T-cell (primary cell): ENCODE measurements at regions not wholly inside any gene's neighbourhood (a gene's known extent, or its start where the extent isn't known, plus 50 kb on each side); places are given as distances from the start of the nearest gene placed in this dataset.

ENCODE experiments used
- ATAC-seq, 4 experiments: fragments of 200-7000 bp in 3 of 4; fragments of 150-1000 bp in 1 of 4; cut with Tn5 transposase; replicated peaks in 1 of 4; 1 replicate in 3 of 4; 2 replicates in 1 of 4; pipeline ENCODE4 v1.10.0; 2021; ENCODE audit warnings: moderate library complexity in 3 of 4, mild to moderate bottlenecking in 2 of 4, moderate number of reproducible peaks in 1 of 4
- CTCF ChIA-PET, 2 donors: fragments of 300-600 bp; sonication (Branson Sonifier 250); formaldehyde crosslinking; loops; one replicate each; lab custom pipeline; 2022; ENCODE audit warnings: antibody characterized with exemption in 2 of 2; lab: Charles Lee
- POLR2A ChIA-PET, 2 donors: fragments of 300-600 bp; sonication (Branson Sonifier 250); formaldehyde crosslinking; loops; one replicate each; lab custom pipeline; 2022; ENCODE audit warnings: antibody characterized with exemption in 2 of 2; lab: Charles Lee
- DNase-seq, 35 experiments: peaks; one replicate each; pipeline versions ENCODE4 v3.0.0 to v3.0.0-alpha.2; 2013 to 2023
- H3K27ac ChIP-seq: one replicate; pipeline ENCODE4 v1.5.1; 2013; ENCODE audit warnings: low read length
- H3K27me3 ChIP-seq, 2 experiments: replicated peaks in 1 of 2; 1 replicate in 1 of 2; 2 replicates in 1 of 2; pipeline versions ENCODE4 v1.6.1 to v1.7.0; 2013; ENCODE audit warnings: low read length in 1 of 2, mixed read lengths in 1 of 2; ENCODE audit not compliant: control insufficient read depth in 2 of 2, insufficient read depth in 2 of 2; ENCODE audit errors: extremely low read depth in 1 of 2
- H3K36me3 ChIP-seq, 2 donors: 1 replicate in 1 of 2; 2 replicates in 1 of 2; pipeline versions ENCODE4 v1.6.1 to v1.7.0; 2013; ENCODE audit warnings: low read length in 1 of 2; ENCODE audit not compliant: control insufficient read depth in 2 of 2, insufficient read depth in 1 of 2; ENCODE audit errors: extremely low read depth in 1 of 2
- H3K4me1 ChIP-seq, 2 experiments: 1 replicate in 1 of 2; 2 replicates in 1 of 2; pipeline versions ENCODE4 v1.6.1 to v1.7.0; 2013; ENCODE audit warnings: low read length in 2 of 2, mixed read lengths in 1 of 2; ENCODE audit not compliant: insufficient read depth in 2 of 2, control insufficient read depth in 1 of 2; ENCODE audit errors: extremely low read depth in 1 of 2
- H3K4me3 ChIP-seq, 2 donors: 1 replicate in 1 of 2; 2 replicates in 1 of 2; pipeline versions ENCODE4 v1.5.1 to v1.7.0; 2013; ENCODE audit warnings: mild to moderate bottlenecking in 2 of 2, low read length in 1 of 2, moderate library complexity in 1 of 2; ENCODE audit not compliant: control insufficient read depth in 1 of 2; ENCODE audit errors: extremely low read depth in 1 of 2
- H3K9me3 ChIP-seq: 2 replicates; pipeline ENCODE4 v1.7.0; 2013
- H3K27ac Mint-ChIP-seq, 2 donors: one replicate each; pipeline ENCODE4 v1.8.0; 2020 to 2021; ENCODE audit warnings: mild to moderate bottlenecking in 2 of 2, mixed read lengths in 2 of 2
- H3K27me3 Mint-ChIP-seq, 2 donors: one replicate each; pipeline ENCODE4 v1.8.0; 2021 to 2022; ENCODE audit warnings: mixed read lengths in 2 of 2
- H3K36me3 Mint-ChIP-seq: one replicate; pipeline ENCODE4 v1.8.0; 2021; ENCODE audit warnings: mixed read lengths
- H3K4me1 Mint-ChIP-seq, 3 donors: one replicate each; pipeline ENCODE4 v1.8.0; 2020 to 2022; ENCODE audit warnings: mixed read lengths in 3 of 3, mild to moderate bottlenecking in 1 of 3
- H3K4me3 Mint-ChIP-seq, 3 donors: one replicate each; pipeline ENCODE4 v1.8.0; 2020 to 2022; ENCODE audit warnings: mild to moderate bottlenecking in 3 of 3, mixed read lengths in 3 of 3, moderate library complexity in 3 of 3
- H3K9me3 Mint-ChIP-seq, 3 donors: one replicate each; pipeline ENCODE4 v1.8.0; 2020 to 2022; ENCODE audit warnings: mixed read lengths in 3 of 3
- WGBS: methylation state at CpG from one replicate; pipeline ENCODE4 v1.1.5; 2013; ENCODE audit warnings: missing lambda C conversion rate; ENCODE audit not compliant: insufficient coverage; 5-methylcytosine and 5-hydroxymethylcytosine counted together

GRCh38 chr9:121576281-121577075 lies 75.0 kb upstream of the DAB2IP start:
- no peak for DNase-seq
- Mint-ChIP-seq H3K4me1 (no peaks in the 10 kb centered on the region), H3K27me3 (peaks cover 4 to 19% of the 10 kb centered on the region in 2 donors), H3K36me3 (no peaks in the 10 kb centered on the region), H3K4me3 (no peak overlapping the region), H3K27ac (no peak overlapping the region), H3K9me3 (no peaks in the 10 kb centered on the region)
- no peak for ATAC-seq
- Histone ChIP-seq H3K9me3 (no peaks in the 10 kb centered on the region), H3K27me3 (peaks cover 0 to 16% of the 10 kb centered on the region in 2 experiments), H3K27ac (no peak overlapping the region), H3K4me1 (no peaks in the 10 kb centered on the region), H3K4me3 (no peak overlapping the region), H3K36me3 (no peaks in the 10 kb centered on the region)
- POLR2A ChIA-PET, result no interaction called here
- WGBS, result 76% methylated on average over 5 of the region's 7 CpGs
- CTCF ChIA-PET, result no interaction called here

GRCh38 chr9:121577166-121577565 lies 74.3 kb upstream of the DAB2IP start:
- Mint-ChIP-seq H3K36me3 (no peaks in the 10 kb centered on the region), H3K9me3 (no peaks in the 10 kb centered on the region), H3K4me1 (no peaks in the 10 kb centered on the region), H3K27ac (no peak overlapping the region), H3K27me3 (peaks cover 4 to 20% of the 10 kb centered on the region in 2 donors), H3K4me3 (no peak overlapping the region)
- ChIA-PET CTCF (no interaction called here), POLR2A (no interaction called here)
- Histone ChIP-seq H3K36me3 (no peaks in the 10 kb centered on the region), H3K4me3 (no peak overlapping the region), H3K9me3 (no peaks in the 10 kb centered on the region), H3K27ac (no peak overlapping the region), H3K27me3 (peaks cover 0 to 23% of the 10 kb centered on the region in 2 experiments), H3K4me1 (no peaks in the 10 kb centered on the region)
- no peak for DNase-seq
- no peak for ATAC-seq
- 87% methylated on average over 15 of the region's 17 CpGs for WGBS

GRCh38 chr9:121577572-121577971 lies 73.9 kb upstream of the DAB2IP start:
- Histone ChIP-seq H3K4me1 (no peaks in the 10 kb centered on the region), H3K9me3 (no peaks in the 10 kb centered on the region), H3K4me3 (no peak overlapping the region), H3K27me3 (peaks cover 0 to 27% of the 10 kb centered on the region in 2 experiments), H3K36me3 (no peaks in the 10 kb centered on the region), H3K27ac (no peak overlapping the region)
- 89% methylated on average over 4 of the region's 7 CpGs for WGBS
- Mint-ChIP-seq H3K36me3 (no peaks in the 10 kb centered on the region), H3K27ac (no peak overlapping the region), H3K4me1 (no peaks in the 10 kb centered on the region), H3K4me3 (no peak overlapping the region), H3K9me3 (no peaks in the 10 kb centered on the region), H3K27me3 (peaks cover 7 to 23% of the 10 kb centered on the region in 2 donors)
- ChIA-PET POLR2A (no interaction called here), CTCF (no interaction called here)
- DNase-seq (no peak), ATAC-seq (no peak)

- H3K9me3 ChIP-seq, result no peaks in the 10 kb centered on the region
- H3K4me1 Mint-ChIP-seq, result no peaks in the 10 kb centered on the region
- no peaks in the 10 kb centered on the region for H3K36me3 ChIP-seq
- H3K4me3 Mint-ChIP-seq, result no peak overlapping the region
- H3K27ac Mint-ChIP-seq, result no peak overlapping the region
- no peak for DNase-seq
- no peaks in the 10 kb centered on the region for H3K4me1 ChIP-seq
- no peaks in the 10 kb centered on the region for H3K36me3 Mint-ChIP-seq
- CTCF ChIA-PET, result no interaction called here
- no peak overlapping the region for H3K4me3 ChIP-seq
- H3K27me3 ChIP-seq, result peaks cover 0 to 38% of the 10 kb centered on the region in 2 experiments
- POLR2A ChIA-PET, result interaction anchor here in 1 of 2 donors (0.6 kb wide), 1 partner anchor 33 kb away, joined by 3 read pairs; no protein-coding TSS in a partner anchor
- no peaks in the 10 kb centered on the region for H3K9me3 Mint-ChIP-seq
- no peak for ATAC-seq
- peaks cover 21 to 44% of the 10 kb centered on the region in 2 donors for H3K27me3 Mint-ChIP-seq
- 54% methylated on average over 9 of the region's 19 CpGs for WGBS
- no peak overlapping the region for H3K27ac ChIP-seq
Observed at GRCh38 chr9:121581786-121582600, 69.4 kb upstream of the DAB2IP start.

- Histone ChIP-seq H3K36me3 (no peaks in the 10 kb centered on the region), H3K27ac (no peak overlapping the region), H3K9me3 (no peaks in the 10 kb centered on the region), H3K4me1 (no peaks in the 10 kb centered on the region), H3K4me3 (no peak overlapping the region), H3K27me3 (peaks cover 0 to 38% of the 10 kb centered on the region in 2 experiments)
- POLR2A ChIA-PET, result no interaction called here
- H3K4me3 Mint-ChIP-seq, result no peak overlapping the region
- H3K27ac Mint-ChIP-seq, result no peak overlapping the region
- H3K9me3 Mint-ChIP-seq, result no peaks in the 10 kb centered on the region
- ATAC-seq (no peak), DNase-seq (no peak)
- 55% methylated on average over 2 of the region's 7 CpGs for WGBS
- no peaks in the 10 kb centered on the region for H3K4me1 Mint-ChIP-seq
- CTCF ChIA-PET, result no interaction called here
- peaks cover 25 to 50% of the 10 kb centered on the region in 2 donors for H3K27me3 Mint-ChIP-seq
- no peaks in the 10 kb centered on the region for H3K36me3 Mint-ChIP-seq
Observed at GRCh38 chr9:121582641-121583040, 68.8 kb upstream of the DAB2IP start.

- H3K36me3 Mint-ChIP-seq, result no peaks in the 10 kb centered on the region
- Histone ChIP-seq H3K27ac (no peak overlapping the region), H3K27me3 (peaks cover 2 to 49% of the 10 kb centered on the region in 2 experiments), H3K4me1 (no peaks in the 10 kb centered on the region), H3K9me3 (no peaks in the 10 kb centered on the region), H3K4me3 (no peak overlapping the region), H3K36me3 (no peaks in the 10 kb centered on the region)
- no peak for DNase-seq
- H3K27me3 Mint-ChIP-seq, result peaks cover 35 to 57% of the 10 kb centered on the region in 2 donors
- 100% methylated on average over 2 of the region's 4 CpGs for WGBS
- ATAC-seq, result no peak
- POLR2A ChIA-PET, result no interaction called here
- no peak overlapping the region for H3K27ac Mint-ChIP-seq
- no peaks in the 10 kb centered on the region for H3K9me3 Mint-ChIP-seq
- no peak overlapping the region for H3K4me3 Mint-ChIP-seq
- CTCF ChIA-PET, result no interaction called here
- H3K4me1 Mint-ChIP-seq, result no peaks in the 10 kb centered on the region
Observed at GRCh38 chr9:121584421-121584820, 67.0 kb upstream of the DAB2IP start.
